AG10803 (cell line): ENCODE measurements at regions not wholly inside any gene's neighbourhood (a gene's known extent, or its start where the extent isn't known, plus 50 kb on each side); places are given as distances from the start of the nearest gene placed in this dataset.
"Not testable (repeated sequence)": the region's sequence is repeated elsewhere in the genome, so short reads cannot be mapped to it uniquely, and the experiment has no call there.

Experiments used
- DNase-seq: peaks from one replicate; pipeline ENCODE4 v3.0.0; 2010; ENCODE audit warnings: low read depth
- H3K4me3 ChIP-seq: 2 replicates; pipeline ENCODE4 v1.5.1; 2011; ENCODE audit warnings: mild to moderate bottlenecking, low read length, control low read depth
- TF ChIP-seq, protein P1 (sequence below): conservative IDR thresholded peaks from 2 replicates; pipeline ENCODE4 v1.5.1; 2011; ENCODE audit warnings: mild to moderate bottlenecking, low read length, control low read depth, inconsistent platforms

- TF ChIP-seq, protein P1, sequence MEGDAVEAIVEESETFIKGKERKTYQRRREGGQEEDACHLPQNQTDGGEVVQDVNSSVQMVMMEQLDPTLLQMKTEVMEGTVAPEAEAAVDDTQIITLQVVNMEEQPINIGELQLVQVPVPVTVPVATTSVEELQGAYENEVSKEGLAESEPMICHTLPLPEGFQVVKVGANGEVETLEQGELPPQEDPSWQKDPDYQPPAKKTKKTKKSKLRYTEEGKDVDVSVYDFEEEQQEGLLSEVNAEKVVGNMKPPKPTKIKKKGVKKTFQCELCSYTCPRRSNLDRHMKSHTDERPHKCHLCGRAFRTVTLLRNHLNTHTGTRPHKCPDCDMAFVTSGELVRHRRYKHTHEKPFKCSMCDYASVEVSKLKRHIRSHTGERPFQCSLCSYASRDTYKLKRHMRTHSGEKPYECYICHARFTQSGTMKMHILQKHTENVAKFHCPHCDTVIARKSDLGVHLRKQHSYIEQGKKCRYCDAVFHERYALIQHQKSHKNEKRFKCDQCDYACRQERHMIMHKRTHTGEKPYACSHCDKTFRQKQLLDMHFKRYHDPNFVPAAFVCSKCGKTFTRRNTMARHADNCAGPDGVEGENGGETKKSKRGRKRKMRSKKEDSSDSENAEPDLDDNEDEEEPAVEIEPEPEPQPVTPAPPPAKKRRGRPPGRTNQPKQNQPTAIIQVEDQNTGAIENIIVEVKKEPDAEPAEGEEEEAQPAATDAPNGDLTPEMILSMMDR = no peak
- no peak overlapping the region for H3K4me3 ChIP-seq
- no peak for DNase-seq
Observed at GRCh38 chr3:152209776-152210175, 59.0 kb upstream of the MBNL1 start.

DNA sequence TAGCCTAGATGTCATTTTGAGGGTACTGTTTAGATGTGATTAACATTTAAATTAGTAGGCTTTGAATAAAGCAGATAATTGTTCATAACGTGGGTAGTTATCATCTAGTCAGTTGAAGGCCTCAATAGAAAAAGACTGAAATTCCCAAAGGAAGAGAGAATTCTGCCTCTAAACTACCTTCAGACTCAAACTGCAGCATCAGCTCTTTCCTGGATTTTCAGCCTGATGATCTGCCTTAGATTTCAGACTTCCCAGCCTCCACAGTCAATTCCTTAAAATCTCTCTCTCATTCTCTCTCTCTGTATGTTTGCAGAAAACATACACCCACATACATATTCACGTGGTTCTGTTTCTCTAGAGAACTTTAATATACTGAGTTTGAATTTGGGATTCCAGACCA lies 58.0 kb upstream of the MBNL1 start:
- TF ChIP-seq, protein P1 = no peak
- H3K4me3 ChIP-seq = no peak overlapping the region
- no peak for DNase-seq

- TF ChIP-seq, protein P1 = no peak
Observed at GRCh38 chr3:152211655-152212054, 57.1 kb upstream of the MBNL1 start.

DNA sequence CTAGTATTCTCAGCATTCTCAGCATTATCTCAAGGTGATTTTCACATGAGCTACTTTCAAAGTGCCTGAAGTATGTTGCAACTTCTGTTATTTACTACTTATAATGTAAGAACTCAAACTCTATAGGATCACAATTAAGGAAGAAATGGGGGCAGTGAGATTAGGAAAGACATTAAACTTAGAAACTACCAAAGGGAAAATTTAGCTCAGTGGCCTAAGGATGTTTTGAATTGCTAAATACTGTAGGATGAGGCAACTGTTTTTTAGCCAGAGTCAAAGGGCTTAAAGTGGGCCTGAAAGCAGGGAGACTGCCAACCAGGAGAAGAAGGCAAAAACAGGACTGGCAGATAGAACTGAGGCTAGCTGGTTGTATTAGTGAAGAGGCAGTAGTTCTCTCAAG lies 55.5 kb upstream of the MBNL1 start:
- no peak for DNase-seq
- TF ChIP-seq, protein P1 = no peak

More at GRCh38 chr3:152211655-152212054, 57.1 kb upstream of the MBNL1 start:
- no peak for DNase-seq
- H3K4me3 ChIP-seq = no peak overlapping the region

DNA sequence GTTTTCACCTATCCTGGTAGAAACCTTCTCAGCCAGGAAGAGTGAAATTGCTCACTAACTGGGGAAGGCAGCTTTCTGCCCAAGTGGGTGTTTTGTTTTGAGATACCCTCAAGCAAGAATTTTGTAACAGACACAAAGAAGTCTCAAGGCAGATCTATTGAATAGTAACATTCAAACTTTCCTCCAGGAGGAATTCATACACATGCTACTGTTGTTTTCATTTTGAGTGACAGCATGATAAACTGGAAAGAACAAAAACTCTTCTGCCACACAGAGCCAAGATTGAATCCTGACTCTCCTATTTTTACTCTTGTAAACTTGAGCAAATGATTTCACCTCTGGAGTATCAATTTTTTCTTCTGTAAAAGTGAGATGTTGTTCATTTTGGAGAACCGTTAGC lies 54.8 kb upstream of the MBNL1 start:
- DNase-seq = no peak
- TF ChIP-seq, protein P1 = no peak
- H3K4me3 ChIP-seq = no peak overlapping the region

More for the DNA sequence above, 55.5 kb upstream of the MBNL1 start:
- no peak overlapping the region for H3K4me3 ChIP-seq

- not testable (repeated sequence) for H3K4me3 ChIP-seq, DNase-seq
Observed at GRCh38 chr3:152216960-152217865, 51.5 kb upstream of the MBNL1 start.

DNA sequence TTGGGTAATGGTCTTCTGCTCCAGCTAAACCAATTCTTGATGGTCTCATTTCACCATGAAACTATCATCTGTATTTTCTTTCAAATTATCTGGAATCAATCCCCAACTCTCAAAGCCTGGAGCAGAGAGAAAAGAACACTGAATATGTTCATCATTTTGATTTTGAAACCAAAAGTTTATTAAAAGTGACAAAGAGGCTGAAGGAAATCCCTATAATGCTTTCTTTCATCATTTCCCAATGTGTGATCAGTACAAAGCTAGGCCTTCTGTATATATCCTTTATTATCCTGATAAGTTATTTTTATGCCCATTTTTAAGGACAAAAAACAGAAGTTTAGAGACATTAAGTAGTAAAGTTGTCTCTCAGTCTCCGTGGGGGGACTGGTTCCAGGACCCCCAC lies 50.1 kb upstream of the MBNL1 start:
- TF ChIP-seq, protein P1 = no peak
- no peak for DNase-seq
- no peak overlapping the region for H3K4me3 ChIP-seq
